ENCODE measurements at regions not wholly inside any gene's neighbourhood (a gene's known extent, or its start where the extent isn't known, plus 50 kb on each side); places are given as distances from the start of the nearest gene placed in this dataset.

GRCh38 chr14:44448951-44449358 is 58.1 kb downstream of the FSCB start:
- no peaks in the 10 kb centered on the region for H4K20me1 ChIP-seq (ENCODE audit: control insufficient read depth, extremely low read depth, insufficient read depth, low read length)
- H3K4me2 ChIP-seq (ENCODE audit: extremely low read depth, insufficient read depth, low read length), result no peak overlapping the region
- no peak overlapping the region for H3K9ac ChIP-seq (ENCODE audit: insufficient read depth, low read length)
- no peak overlapping the region for H3K4me3 ChIP-seq (replicated peaks in 1 of 4; ENCODE audit: control extremely low read depth in 1 of 4, insufficient read depth in 1 of 4, low read depth in 3 of 4, low read length in 4 of 4)
- no peak overlapping the region for H2AFZ ChIP-seq (ENCODE audit: low read length)
- H3K27ac ChIP-seq (ENCODE audit: insufficient read depth, low read length), result no peak overlapping the region
- no peaks in the 10 kb centered on the region for H3K79me2 ChIP-seq (ENCODE audit: control insufficient read depth, insufficient read depth, low read length)
- no peak for DNase-seq (ENCODE audit: low read depth in 2 of 2)
- H3K9me3 ChIP-seq (ENCODE audit: control insufficient read depth, insufficient read depth, low read depth, low read length), result no peaks in the 10 kb centered on the region
- H3K36me3 ChIP-seq (ENCODE audit: control insufficient read depth, insufficient read depth, low read length), result no peaks in the 10 kb centered on the region
- H3K4me1 ChIP-seq (ENCODE audit: control insufficient read depth, extremely low read depth, insufficient read depth, low read length), result no peaks in the 10 kb centered on the region
- H3K27me3 ChIP-seq (ENCODE audit: control insufficient read depth, insufficient read depth, low read length), result no peaks in the 10 kb centered on the region
- TF ChIP-seq CTCF (conservative IDR thresholded peaks at IDR 0.05 in 1 of 2, IDR thresholded peaks at IDR 0.05 in 1 of 2; ENCODE audit: low read depth in 1 of 2, low read length in 2 of 2) (no peak), EZH2 (IDR thresholded peaks at IDR 0.05; ENCODE audit: low read length, missing control alignments) (no peak)

GRCh38 chr14:44446965-44447364 is 60.1 kb downstream of the FSCB start:
- no peaks in the 10 kb centered on the region for H3K4me1 ChIP-seq (ENCODE audit: control insufficient read depth, extremely low read depth, insufficient read depth, low read length)
- H3K27ac ChIP-seq (ENCODE audit: insufficient read depth, low read length), result no peak overlapping the region
- H3K4me2 ChIP-seq (ENCODE audit: extremely low read depth, insufficient read depth, low read length), result no peak overlapping the region
- H3K9me3 ChIP-seq (ENCODE audit: control insufficient read depth, insufficient read depth, low read depth, low read length), result no peaks in the 10 kb centered on the region
- no peak for DNase-seq (ENCODE audit: low read depth in 2 of 2)
- H3K79me2 ChIP-seq (ENCODE audit: control insufficient read depth, insufficient read depth, low read length), result no peaks in the 10 kb centered on the region
- H4K20me1 ChIP-seq (ENCODE audit: control insufficient read depth, extremely low read depth, insufficient read depth, low read length), result no peaks in the 10 kb centered on the region
- no peaks in the 10 kb centered on the region for H3K27me3 ChIP-seq (ENCODE audit: control insufficient read depth, insufficient read depth, low read length)
- H3K36me3 ChIP-seq (ENCODE audit: control insufficient read depth, insufficient read depth, low read length), result no peaks in the 10 kb centered on the region
- H2AFZ ChIP-seq (ENCODE audit: low read length), result no peak overlapping the region
- H3K9ac ChIP-seq (ENCODE audit: insufficient read depth, low read length), result no peak overlapping the region
- TF ChIP-seq CTCF (conservative IDR thresholded peaks at IDR 0.05 in 1 of 2, IDR thresholded peaks at IDR 0.05 in 1 of 2; ENCODE audit: low read depth in 1 of 2, low read length in 2 of 2) (no peak), EZH2 (IDR thresholded peaks at IDR 0.05; ENCODE audit: low read length, missing control alignments) (no peak)
- H3K4me3 ChIP-seq (replicated peaks in 1 of 4; ENCODE audit: control extremely low read depth in 1 of 4, insufficient read depth in 1 of 4, low read depth in 3 of 4, low read length in 4 of 4), result no peak overlapping the region

DNA sequence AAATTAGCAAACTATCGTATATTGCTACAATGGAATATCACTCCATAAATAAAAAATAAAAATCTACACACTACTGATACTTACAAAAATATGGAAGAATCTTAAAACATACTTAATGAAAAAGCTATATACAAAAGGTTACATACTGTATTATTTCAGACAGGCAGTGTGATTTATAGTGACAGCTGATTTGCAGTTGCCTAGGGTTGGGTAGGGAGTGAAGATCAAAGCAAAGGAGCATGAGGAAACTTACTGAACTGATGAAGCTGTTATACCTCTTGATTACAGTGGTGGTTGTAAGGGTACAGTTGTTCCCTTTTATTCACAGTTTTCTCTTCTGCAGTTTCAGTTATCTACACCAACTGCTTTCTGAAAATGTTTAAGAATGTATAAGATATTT is 62.6 kb downstream of the FSCB start:
- Histone ChIP-seq H3K4me3 (replicated peaks in 1 of 4; ENCODE audit: control extremely low read depth in 1 of 4, insufficient read depth in 1 of 4, low read depth in 3 of 4, low read length in 4 of 4) (no peak overlapping the region), H3K79me2 (ENCODE audit: control insufficient read depth, insufficient read depth, low read length) (no peaks in the 10 kb centered on the region), H3K4me1 (ENCODE audit: control insufficient read depth, extremely low read depth, insufficient read depth, low read length) (no peaks in the 10 kb centered on the region), H3K27ac (ENCODE audit: insufficient read depth, low read length) (no peak overlapping the region), H4K20me1 (ENCODE audit: control insufficient read depth, extremely low read depth, insufficient read depth, low read length) (no peaks in the 10 kb centered on the region), H3K4me2 (ENCODE audit: extremely low read depth, insufficient read depth, low read length) (no peak overlapping the region), H2AFZ (ENCODE audit: low read length) (no peak overlapping the region), H3K9ac (ENCODE audit: insufficient read depth, low read length) (no peak overlapping the region), H3K9me3 (ENCODE audit: control insufficient read depth, insufficient read depth, low read depth, low read length) (no peaks in the 10 kb centered on the region), H3K27me3 (ENCODE audit: control insufficient read depth, insufficient read depth, low read length) (no peaks in the 10 kb centered on the region), H3K36me3 (ENCODE audit: control insufficient read depth, insufficient read depth, low read length) (no peaks in the 10 kb centered on the region)
- TF ChIP-seq EZH2 (IDR thresholded peaks at IDR 0.05; ENCODE audit: low read length, missing control alignments) (no peak), CTCF (conservative IDR thresholded peaks at IDR 0.05 in 1 of 2, IDR thresholded peaks at IDR 0.05 in 1 of 2; ENCODE audit: low read depth in 1 of 2, low read length in 2 of 2) (no peak)
- DNase-seq (ENCODE audit: low read depth in 2 of 2), result no peak
